Activated CD4-positive, alpha-beta memory T cell treated with anti-CD3 and anti-CD28 coated beads, Interleukin-2, amount 10 ng/mL, durations not matched to agents 7 days and 5 days (primary cell): ENCODE measurements at regions not wholly inside any gene's neighbourhood (a gene's known extent, or its start where the extent isn't known, plus 50 kb on each side); places are given as distances from the start of the nearest gene placed in this dataset.

Experiments
- CTCF ChIA-PET: fragments of 350-600 bp; sonication (Branson Sonifier 250); formaldehyde crosslinking; loops from one replicate; lab custom pipeline; 2021; ENCODE audit warnings: antibody characterized with exemption, inconsistent platforms; lab: Charles Lee
- POLR2A ChIA-PET: fragments of 350-600 bp; sonication (Branson Sonifier 250); formaldehyde crosslinking; loops from one replicate; lab custom pipeline; 2021; ENCODE audit warnings: antibody characterized with exemption; lab: Charles Lee
- DNase-seq: peaks from one replicate; pipeline ENCODE4 v3.0.0-alpha.2; 2020
- H3K27ac Mint-ChIP-seq: one replicate; pipeline ENCODE4 v1.8.0; 2021; ENCODE audit warnings: mild to moderate bottlenecking, mixed read lengths
- H3K27me3 Mint-ChIP-seq: one replicate; pipeline ENCODE4 v1.8.0; 2021; ENCODE audit warnings: mixed read lengths
- H3K36me3 Mint-ChIP-seq: one replicate; pipeline ENCODE4 v1.8.0; 2021; ENCODE audit warnings: low read depth, mixed read lengths
- H3K4me1 Mint-ChIP-seq: one replicate; pipeline ENCODE4 v1.8.0; 2021; ENCODE audit warnings: mixed read lengths
- H3K4me3 Mint-ChIP-seq: one replicate; pipeline ENCODE4 v1.8.0; 2021; ENCODE audit warnings: mild to moderate bottlenecking, mixed read lengths
- H3K9me3 Mint-ChIP-seq: one replicate; pipeline ENCODE4 v1.8.0; 2021; ENCODE audit warnings: mixed read lengths

DNA sequence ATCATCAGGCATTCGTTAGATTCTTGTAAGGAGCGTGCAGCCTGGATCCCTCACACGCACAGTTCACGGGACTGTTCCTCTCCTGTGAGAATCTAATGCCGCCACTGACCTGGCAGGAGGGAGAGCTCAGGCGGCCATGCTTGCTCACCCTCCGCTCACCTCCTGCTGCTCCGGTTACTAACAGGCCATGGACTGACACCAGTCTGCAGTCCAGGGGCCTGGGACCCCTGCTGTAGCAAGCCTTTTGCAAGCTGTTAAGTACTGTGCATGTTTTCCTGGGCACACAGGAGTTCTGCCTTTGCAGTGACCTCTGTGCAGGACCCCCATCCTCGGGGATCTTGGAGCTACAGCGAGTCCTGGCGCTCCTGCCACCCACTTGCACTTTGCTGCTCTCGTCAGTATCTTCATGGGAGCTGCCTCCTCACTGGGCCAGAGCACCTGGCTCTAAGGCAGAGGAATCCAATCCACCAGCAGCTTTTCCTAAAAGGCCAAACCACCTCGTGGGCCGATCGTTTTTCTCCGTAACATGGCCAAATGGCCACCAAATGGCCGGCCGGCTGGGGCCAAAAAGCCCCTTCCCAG, 230.6 kb downstream of the FOXL1 start:
- H3K27ac Mint-ChIP-seq = no peak overlapping the region
- ChIA-PET POLR2A (no interaction called here), CTCF (no interaction called here)
- no peak overlapping the region for H3K4me3 Mint-ChIP-seq
- no peaks in the 10 kb centered on the region for H3K4me1 Mint-ChIP-seq
- H3K9me3 Mint-ChIP-seq = no peaks in the 10 kb centered on the region
- H3K36me3 Mint-ChIP-seq = no peaks in the 10 kb centered on the region
- no peak for DNase-seq
- peaks cover 3% of the 10 kb centered on the region for H3K27me3 Mint-ChIP-seq

DNA sequence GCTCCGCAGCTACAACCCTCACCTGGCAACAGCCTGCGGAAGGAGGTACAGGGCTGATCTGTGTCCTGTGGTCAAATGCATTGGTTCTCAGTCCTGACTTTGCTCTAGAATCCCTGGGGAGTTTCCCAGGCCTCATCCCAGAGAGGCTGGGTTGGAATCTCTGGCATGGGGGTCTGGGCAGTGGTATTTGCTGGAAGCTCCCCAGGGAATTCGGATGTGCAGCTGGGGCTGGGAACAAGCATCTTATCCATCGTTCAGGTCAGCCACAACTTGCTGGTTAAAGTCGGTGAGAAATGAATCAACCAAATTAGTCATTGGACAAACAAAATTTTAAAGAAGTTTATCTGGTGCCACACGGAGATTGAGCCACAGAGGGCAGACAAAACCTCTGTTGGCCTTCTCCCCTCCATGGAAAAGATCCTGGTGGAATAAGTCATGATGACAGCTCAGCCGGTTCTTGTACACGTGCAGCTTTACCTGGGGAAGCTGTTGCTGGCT, 231.2 kb downstream of the FOXL1 start:
- Mint-ChIP-seq H3K27me3 (peaks cover 3% of the 10 kb centered on the region), H3K36me3 (no peaks in the 10 kb centered on the region), H3K27ac (no peak overlapping the region), H3K4me3 (no peak overlapping the region), H3K4me1 (no peaks in the 10 kb centered on the region), H3K9me3 (no peaks in the 10 kb centered on the region)
- POLR2A ChIA-PET = no interaction called here
- CTCF ChIA-PET = no interaction called here
- no peak for DNase-seq

DNA sequence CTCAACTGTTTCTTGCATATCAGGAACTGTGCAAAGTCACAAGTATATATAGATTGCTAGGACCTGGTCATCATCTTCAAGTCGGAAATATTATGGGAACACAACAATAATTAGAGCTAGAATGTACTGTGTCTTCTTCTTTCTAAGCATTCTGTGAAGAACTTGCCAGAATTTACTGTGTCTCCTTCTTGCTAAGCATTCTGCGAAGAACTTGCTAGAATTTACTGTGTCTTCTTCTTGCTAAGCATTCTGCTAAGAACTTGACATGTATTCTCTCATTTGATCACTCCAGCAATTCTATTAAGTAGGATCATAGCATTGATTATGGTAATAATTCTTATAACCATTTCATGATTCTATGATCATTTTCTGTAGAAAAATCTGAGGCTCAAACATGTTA, 231.7 kb downstream of the FOXL1 start:
- ChIA-PET CTCF (interaction anchor here (0.9 kb wide), 1 partner anchor 64 kb away, joined by 3 read pairs; no protein-coding TSS in a partner anchor), POLR2A (no interaction called here)
- Mint-ChIP-seq H3K27ac (no peak overlapping the region), H3K36me3 (no peaks in the 10 kb centered on the region), H3K27me3 (peaks cover 3% of the 10 kb centered on the region), H3K4me1 (no peaks in the 10 kb centered on the region), H3K9me3 (no peaks in the 10 kb centered on the region), H3K4me3 (no peak overlapping the region)
- no peak for DNase-seq

- POLR2A ChIA-PET = no interaction called here
- CTCF ChIA-PET = no interaction called here
- H3K4me3 Mint-ChIP-seq = no peak overlapping the region
These were observed 234.1 kb downstream of the FOXL1 start for GRCh38 chr16:86812363-86812970.

DNA sequence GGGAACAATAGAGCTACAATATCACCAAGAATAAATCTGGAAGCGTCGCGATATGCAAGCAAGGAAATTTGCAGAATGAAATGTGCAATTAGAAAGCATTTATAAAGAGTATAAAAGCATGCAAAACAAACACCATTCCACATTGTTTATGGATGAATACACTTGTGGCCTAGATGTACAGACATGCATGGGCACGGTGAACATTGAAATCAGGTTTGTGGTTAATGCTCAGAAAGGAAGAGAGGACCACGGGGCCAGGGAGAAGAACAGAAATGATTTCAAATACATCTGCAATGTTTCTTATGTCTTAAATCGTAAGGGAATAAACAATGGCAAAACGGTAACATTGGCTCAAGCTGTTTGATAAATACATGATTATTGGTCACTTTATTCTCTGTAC, 235.9 kb downstream of the FOXL1 start:
- Mint-ChIP-seq H3K36me3 (no peaks in the 10 kb centered on the region), H3K4me3 (no peak overlapping the region), H3K9me3 (no peaks in the 10 kb centered on the region), H3K4me1 (no peaks in the 10 kb centered on the region), H3K27ac (no peak overlapping the region), H3K27me3 (peaks cover 5% of the 10 kb centered on the region)
- ChIA-PET CTCF (no interaction called here), POLR2A (no interaction called here)
- no peak for DNase-seq

More at GRCh38 chr16:86812363-86812970, 234.1 kb downstream of the FOXL1 start:
- H3K27ac Mint-ChIP-seq = no peak overlapping the region
- no peaks in the 10 kb centered on the region for H3K4me1 Mint-ChIP-seq
- DNase-seq = no peak
- no peaks in the 10 kb centered on the region for H3K9me3 Mint-ChIP-seq
- H3K36me3 Mint-ChIP-seq = no peaks in the 10 kb centered on the region
- peaks cover 4% of the 10 kb centered on the region for H3K27me3 Mint-ChIP-seq

- CTCF ChIA-PET = no interaction called here
These were observed 238.7 kb downstream of the FOXL1 start for GRCh38 chr16:86816930-86817625.

DNA sequence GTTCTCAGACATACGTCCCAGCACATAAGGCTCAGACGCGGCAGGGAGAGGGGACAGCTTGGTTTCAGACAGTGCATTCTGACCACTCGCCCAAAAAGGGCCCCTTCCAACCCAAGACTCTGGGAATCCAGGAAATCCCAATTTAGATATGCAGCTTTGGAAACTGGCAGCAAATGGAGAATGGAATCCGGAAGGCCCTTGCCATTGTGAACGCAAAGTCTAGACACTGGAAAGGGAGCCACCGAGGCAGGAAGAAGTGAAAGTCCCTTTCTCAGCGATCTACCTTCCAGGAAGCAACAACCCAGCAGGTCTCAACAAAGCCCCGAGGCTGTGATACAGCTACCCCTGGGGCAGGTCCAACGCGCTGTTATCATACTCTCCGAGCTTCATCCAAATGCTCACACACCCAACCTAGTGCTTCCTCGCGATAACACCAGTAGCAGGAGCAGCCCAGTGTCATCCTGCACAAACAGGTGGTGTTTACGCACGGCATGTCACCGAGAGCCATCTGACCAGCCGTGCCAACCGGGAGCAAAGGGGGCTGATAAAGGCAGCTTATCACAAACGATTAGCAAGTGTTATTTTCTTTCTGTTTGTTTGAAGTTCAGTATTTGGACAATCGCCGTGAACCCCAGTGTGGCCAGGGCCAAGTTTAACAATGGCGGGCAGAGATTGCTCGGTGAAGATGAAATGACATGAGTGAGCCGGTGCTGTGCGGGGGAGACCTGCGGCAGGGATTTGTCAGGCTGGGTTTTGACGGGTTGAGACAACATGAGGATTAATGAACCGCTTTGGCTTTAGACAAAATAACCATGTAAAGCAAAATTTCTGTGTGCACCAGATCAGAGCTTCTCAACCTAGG, 240.6 kb downstream of the FOXL1 start:
- POLR2A ChIA-PET = no interaction called here
- Mint-ChIP-seq H3K27ac (no peak overlapping the region), H3K9me3 (no peaks in the 10 kb centered on the region), H3K4me1 (no peaks in the 10 kb centered on the region), H3K27me3 (peaks cover 5% of the 10 kb centered on the region), H3K4me3 (no peak overlapping the region), H3K36me3 (no peaks in the 10 kb centered on the region)
- DNase-seq = no peak
- CTCF ChIA-PET = no interaction called here

More at GRCh38 chr16:86816930-86817625, 238.7 kb downstream of the FOXL1 start:
- Mint-ChIP-seq H3K27me3 (peaks cover 3% of the 10 kb centered on the region), H3K9me3 (no peaks in the 10 kb centered on the region), H3K4me3 (no peak overlapping the region), H3K4me1 (no peaks in the 10 kb centered on the region), H3K27ac (no peak overlapping the region), H3K36me3 (no peaks in the 10 kb centered on the region)
- DNase-seq = no peak
- POLR2A ChIA-PET = no interaction called here

DNA sequence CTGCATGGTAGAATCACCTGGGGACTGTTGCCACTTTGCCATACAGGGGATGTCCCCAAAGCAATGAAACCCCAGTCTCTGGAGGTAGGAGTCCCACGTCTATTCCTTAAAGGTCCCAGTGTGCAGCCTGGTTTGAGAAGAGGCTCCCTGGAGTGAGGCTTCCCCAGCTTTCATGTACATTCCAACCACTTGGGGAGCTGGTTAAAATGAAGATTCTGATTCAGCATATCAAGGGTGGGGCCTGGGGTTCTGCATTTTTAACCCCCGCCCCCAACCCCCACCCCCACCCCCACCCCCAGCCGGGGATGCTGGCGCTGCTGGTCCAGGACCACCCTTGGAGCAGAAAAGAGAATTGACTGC, 241.2 kb downstream of the FOXL1 start:
- no peaks in the 10 kb centered on the region for H3K4me1 Mint-ChIP-seq
- H3K27ac Mint-ChIP-seq = no peak overlapping the region
- ChIA-PET CTCF (no interaction called here), POLR2A (no interaction called here)
- H3K36me3 Mint-ChIP-seq = no peaks in the 10 kb centered on the region
- no peaks in the 10 kb centered on the region for H3K9me3 Mint-ChIP-seq
- H3K27me3 Mint-ChIP-seq = peaks cover 5% of the 10 kb centered on the region
- no peak for DNase-seq
- H3K4me3 Mint-ChIP-seq = no peak overlapping the region

GRCh38 chr16:86821895-86822294, 243.5 kb downstream of the FOXL1 start:
- Mint-ChIP-seq H3K9me3 (no peaks in the 10 kb centered on the region), H3K4me3 (no peak overlapping the region), H3K27ac (no peak overlapping the region), H3K4me1 (no peaks in the 10 kb centered on the region), H3K27me3 (peaks cover 19% of the 10 kb centered on the region), H3K36me3 (no peaks in the 10 kb centered on the region)
- CTCF ChIA-PET = interaction anchor here (0.6 kb wide), 2 partner anchors 263 to 1133 kb away, joined by 3 read pairs; no protein-coding TSS in a partner anchor
- POLR2A ChIA-PET = no interaction called here
- no peak for DNase-seq

DNA sequence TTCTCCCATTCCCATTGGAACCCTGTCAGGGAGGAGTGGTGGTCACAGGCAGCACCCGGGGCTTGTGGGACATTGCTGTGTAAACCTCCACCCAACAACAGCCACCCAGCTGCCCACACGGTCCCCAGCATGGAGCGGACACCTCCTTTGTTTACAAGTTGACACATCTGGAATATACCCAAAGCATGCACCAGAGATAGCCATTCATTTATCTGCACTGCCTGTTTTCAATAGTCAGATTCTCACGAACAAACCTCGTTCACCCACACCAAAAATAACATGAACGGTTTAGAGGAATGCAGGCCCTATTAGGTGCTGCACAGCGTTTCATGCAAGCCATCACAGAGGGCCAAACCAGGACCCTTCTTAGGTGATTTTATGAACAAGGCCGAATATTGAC, 244.8 kb downstream of the FOXL1 start:
- H3K9me3 Mint-ChIP-seq = no peaks in the 10 kb centered on the region
- DNase-seq = no peak
- peaks cover 3% of the 10 kb centered on the region for H3K4me1 Mint-ChIP-seq
- H3K36me3 Mint-ChIP-seq = no peaks in the 10 kb centered on the region
- ChIA-PET CTCF (no interaction called here), POLR2A (no interaction called here)
- H3K27me3 Mint-ChIP-seq = peaks cover 20% of the 10 kb centered on the region
- H3K4me3 Mint-ChIP-seq = no peak overlapping the region
- no peak overlapping the region for H3K27ac Mint-ChIP-seq

DNA sequence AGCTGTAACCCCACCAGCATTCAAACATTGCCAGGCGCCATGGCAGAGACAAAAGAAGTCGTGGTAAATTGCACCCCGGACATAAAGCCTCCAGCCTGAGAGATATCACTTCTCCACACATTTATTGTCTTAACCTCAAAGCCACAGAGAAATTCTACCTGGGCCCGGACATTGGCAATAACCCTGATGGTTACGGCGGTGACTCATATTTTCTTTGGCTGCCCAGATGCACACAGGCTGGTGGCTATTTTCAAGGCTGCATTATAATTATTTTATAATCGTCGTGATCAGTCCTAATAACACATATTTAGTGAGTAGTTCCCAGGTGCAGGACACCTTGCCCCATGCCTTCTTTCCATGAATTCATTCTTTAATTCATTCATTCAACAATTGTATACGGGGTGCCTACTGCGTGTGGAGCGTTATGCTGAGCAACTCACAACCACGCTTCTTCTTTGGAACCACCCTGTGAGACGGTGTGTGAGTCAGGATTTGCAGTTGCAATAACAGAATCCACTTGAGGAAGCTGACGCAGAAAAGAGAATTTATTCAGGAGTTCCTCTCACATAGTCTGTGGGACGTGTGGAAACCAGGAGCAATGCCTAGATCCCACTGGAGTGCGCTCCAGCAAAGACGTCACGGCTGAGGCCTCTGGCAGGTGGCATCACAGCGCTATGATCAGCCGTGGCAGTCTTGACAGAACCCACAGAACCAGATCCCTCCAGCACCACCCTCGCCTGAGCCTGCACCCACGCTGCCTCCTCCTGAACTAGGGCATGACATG, 245.7 kb downstream of the FOXL1 start:
- H3K4me3 Mint-ChIP-seq = no peak overlapping the region
- no peak for DNase-seq
- ChIA-PET CTCF (no interaction called here), POLR2A (no interaction called here)
- H3K27me3 Mint-ChIP-seq = peaks cover 20% of the 10 kb centered on the region
- H3K9me3 Mint-ChIP-seq = no peaks in the 10 kb centered on the region
- no peak overlapping the region for H3K27ac Mint-ChIP-seq
- peaks cover 3% of the 10 kb centered on the region for H3K4me1 Mint-ChIP-seq
- H3K36me3 Mint-ChIP-seq = no peaks in the 10 kb centered on the region

- no peak for DNase-seq
- peaks cover 26% of the 10 kb centered on the region for H3K27me3 Mint-ChIP-seq
- peaks cover 3% of the 10 kb centered on the region for H3K4me1 Mint-ChIP-seq
- H3K27ac Mint-ChIP-seq = no peak overlapping the region
- no peaks in the 10 kb centered on the region for H3K9me3 Mint-ChIP-seq
- POLR2A ChIA-PET = no interaction called here
- no peak overlapping the region for H3K4me3 Mint-ChIP-seq
- CTCF ChIA-PET = no interaction called here
- H3K36me3 Mint-ChIP-seq = no peaks in the 10 kb centered on the region
These were observed 246.5 kb downstream of the FOXL1 start for GRCh38 chr16:86824751-86825296.
